Peyer's patch (tissue), 4 donors: ENCODE measurements at regions not wholly inside any gene's neighbourhood (a gene's known extent, or its start where the extent isn't known, plus 50 kb on each side); places are given as distances from the start of the nearest gene placed in this dataset.

ENCODE experiments used
- POLR2A ChIP-seq, 2 donors: fragments of 450-650 bp; IDR thresholded peaks; one replicate each; pipeline ENCODE4 v1.5.1; 2017; ENCODE audit warnings: antibody characterized with exemption in 2 of 2, mild to moderate bottlenecking in 2 of 2, moderate library complexity in 2 of 2
- TF ChIP-seq, protein P1 (sequence below), 6 experiments: fragments of 450-650 bp in 4 of 6; fragments of 200-600 bp in 2 of 6; sonication (generic) in 1 of 6; IDR thresholded peaks; one replicate each; pipeline ENCODE4 v1.5.1; 2017 to 2019; ENCODE audit warnings: antibody characterized with exemption in 6 of 6, mild to moderate bottlenecking in 3 of 6, moderate library complexity in 1 of 6

DNA sequence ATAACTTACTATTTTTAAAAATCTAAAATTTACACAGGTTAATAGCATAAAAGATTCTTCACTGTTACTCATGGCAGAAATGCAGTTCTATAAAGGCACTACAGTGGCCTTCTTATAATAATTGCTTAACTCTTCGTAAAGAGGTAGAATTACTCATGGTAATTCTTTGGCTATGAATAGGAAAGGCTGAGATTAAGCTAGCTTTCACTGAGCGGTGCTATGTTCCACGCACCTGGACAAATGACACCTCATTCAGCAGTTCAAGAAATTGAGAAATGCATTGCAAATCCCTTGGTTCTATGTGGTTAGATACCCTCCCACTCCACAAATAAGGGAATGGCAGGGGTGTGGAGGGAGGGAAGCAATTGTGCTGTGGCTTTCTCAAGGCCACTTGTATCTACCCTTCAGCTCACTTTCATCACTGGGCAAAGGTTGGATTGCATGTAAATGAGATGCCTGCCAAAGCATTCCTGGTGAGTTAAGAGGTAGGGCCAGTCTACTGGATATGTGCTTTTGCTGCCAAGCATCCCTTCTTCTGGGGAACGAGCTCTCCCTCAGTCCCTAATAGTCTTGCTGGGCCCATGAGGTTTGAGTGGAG is 210.9 kb downstream of the TEX36 start:
- TF ChIP-seq, protein P1, sequence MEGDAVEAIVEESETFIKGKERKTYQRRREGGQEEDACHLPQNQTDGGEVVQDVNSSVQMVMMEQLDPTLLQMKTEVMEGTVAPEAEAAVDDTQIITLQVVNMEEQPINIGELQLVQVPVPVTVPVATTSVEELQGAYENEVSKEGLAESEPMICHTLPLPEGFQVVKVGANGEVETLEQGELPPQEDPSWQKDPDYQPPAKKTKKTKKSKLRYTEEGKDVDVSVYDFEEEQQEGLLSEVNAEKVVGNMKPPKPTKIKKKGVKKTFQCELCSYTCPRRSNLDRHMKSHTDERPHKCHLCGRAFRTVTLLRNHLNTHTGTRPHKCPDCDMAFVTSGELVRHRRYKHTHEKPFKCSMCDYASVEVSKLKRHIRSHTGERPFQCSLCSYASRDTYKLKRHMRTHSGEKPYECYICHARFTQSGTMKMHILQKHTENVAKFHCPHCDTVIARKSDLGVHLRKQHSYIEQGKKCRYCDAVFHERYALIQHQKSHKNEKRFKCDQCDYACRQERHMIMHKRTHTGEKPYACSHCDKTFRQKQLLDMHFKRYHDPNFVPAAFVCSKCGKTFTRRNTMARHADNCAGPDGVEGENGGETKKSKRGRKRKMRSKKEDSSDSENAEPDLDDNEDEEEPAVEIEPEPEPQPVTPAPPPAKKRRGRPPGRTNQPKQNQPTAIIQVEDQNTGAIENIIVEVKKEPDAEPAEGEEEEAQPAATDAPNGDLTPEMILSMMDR (IDR thresholded peaks at IDR 0.05): no peak
- TF ChIP-seq POLR2A (IDR thresholded peaks at IDR 0.05): no peak
